HepG2 (cell line): ENCODE measurements at regions not wholly inside any gene's neighbourhood (a gene's known extent, or its start where the extent isn't known, plus 50 kb on each side); places are given as distances from the start of the nearest gene placed in this dataset.

ENCODE experiments used
- ATAC-seq: fragments of 200-7000 bp; cut with Tn5 transposase; 3 replicates; pipeline ENCODE4 v1.9.1; 2020; ENCODE audit warnings: mild to moderate bottlenecking, moderate library complexity
- BruUV-seq: library from RNA; stranded (reverse); fragments of 400-500 nt; replicated peaks from 2 replicates; lab custom pipeline; 2021; lab: Mats Ljungman, UMichigan
- CTCF ChIA-PET: fragments of 300-600 bp; formaldehyde crosslinking; extraction: SDS; loops from one replicate; lab custom pipeline; 2021; ENCODE audit warnings: low total read pairs, inconsistent platforms, low intra/inter-chr PET ratio; lab: Yijun Ruan, JAX
- POLR2A ChIA-PET: fragments of 350-600 bp; sonication (Branson Sonifier 250); formaldehyde crosslinking; loops from one replicate; lab custom pipeline; 2020; ENCODE audit warnings: antibody characterized with exemption, inconsistent platforms; lab: Yijun Ruan, JAX
- DNase-seq: peaks from one replicate; pipeline ENCODE4 v3.0.0-alpha.2; 2015; ENCODE audit warnings: low spot score
- FAIRE-seq: peaks from 3 replicates; lab custom pipeline; 2011; peaks lifted over from hg19 to GRCh38; lab: Jason Lieb, UNC
- H2AFZ ChIP-seq: one replicate; pipeline ENCODE4 v1.6.1; 2011; ENCODE audit warnings: low read length, inconsistent platforms
- H3K27ac ChIP-seq: fragments of 300-600 bp; 3 replicates; pipeline ENCODE4 v1.8.0; 2011; ENCODE audit warnings: mixed run types, mild to moderate bottlenecking, mixed read lengths, low read length, inconsistent platforms; ENCODE audit not compliant: insufficient read depth; ENCODE audit errors: extremely low read length
- H3K27me3 ChIP-seq, 2 experiments: fragments of 200-600 bp in 1 of 2; 2 replicates in 1 of 2; 3 replicates in 1 of 2; pipeline versions ENCODE4 v1.6.0 to v1.8.0; 2011; ENCODE audit warnings: low read length in 2 of 2, mild to moderate bottlenecking in 2 of 2, moderate library complexity in 2 of 2, inconsistent platforms in 1 of 2; ENCODE audit not compliant: insufficient read depth in 2 of 2, control insufficient read depth in 1 of 2
- H3K36me3 ChIP-seq, 2 experiments: fragments of 200-600 bp in 1 of 2; replicated peaks in 1 of 2; 2 replicates in 1 of 2; 3 replicates in 1 of 2; pipeline versions ENCODE4 v1.5.1 to v1.8.0; 2011; ENCODE audit warnings: low read length in 2 of 2, inconsistent platforms in 1 of 2; ENCODE audit not compliant: insufficient read depth in 2 of 2, control insufficient read depth in 1 of 2
- H3K4me1 ChIP-seq: 2 replicates; pipeline ENCODE4 v1.5.1; 2012; ENCODE audit warnings: low read length, inconsistent platforms; ENCODE audit not compliant: insufficient read depth
- H3K4me2 ChIP-seq: 2 replicates; pipeline ENCODE4 v1.6.0; 2011; ENCODE audit warnings: low read depth, low read length, inconsistent platforms
- H3K4me3 ChIP-seq, 3 experiments: fragments of 200-600 bp in 1 of 3; sonication (generic), shearing (Covaris generic) in 1 of 3; replicated peaks in 1 of 3; 2 replicates each; pipeline ENCODE4 v1.5.1; 2011 to 2016; ENCODE audit warnings: low read length in 3 of 3, inconsistent platforms in 2 of 3, low read depth in 2 of 3, mild to moderate bottlenecking in 2 of 3, control low read depth in 1 of 3, mixed read lengths in 1 of 3; ENCODE audit not compliant: insufficient read depth in 1 of 3
- H3K79me2 ChIP-seq: one replicate; pipeline ENCODE4 v1.6.1; 2011; ENCODE audit warnings: low read length, inconsistent platforms; ENCODE audit not compliant: insufficient read depth
- H3K9ac ChIP-seq: 2 replicates; pipeline ENCODE4 v1.6.0; 2011; ENCODE audit warnings: mild to moderate bottlenecking, low read depth, low read length, inconsistent platforms; ENCODE audit not compliant: insufficient read depth
- H3K9me3 ChIP-seq: 2 replicates; pipeline ENCODE4 v1.5.1; 2012; ENCODE audit warnings: mild to moderate bottlenecking, low read length
- H4K20me1 ChIP-seq: 2 replicates; pipeline ENCODE4 v1.6.0; 2011; ENCODE audit warnings: inconsistent platforms, mild to moderate bottlenecking, low read length, moderate library complexity; ENCODE audit not compliant: insufficient read depth
- CEBPZ ChIP-seq: IDR thresholded peaks from 2 replicates; pipeline ENCODE4 v1.6.1; 2012; ENCODE audit warnings: low read length, improper control_type of control experiment
- KDM1A ChIP-seq: IDR thresholded peaks from 2 replicates; pipeline ENCODE4 v1.6.1; 2016; ENCODE audit warnings: missing compliant biosample characterization
- KLF12 ChIP-seq: sonication (generic); formaldehyde crosslinking; IDR thresholded peaks from 2 replicates; pipeline ENCODE4 v1.4.0; 2020; ENCODE audit warnings: missing genetic modification reagents, borderline replicate concordance
- MEIS2 ChIP-seq: sonication (generic); formaldehyde crosslinking; IDR thresholded peaks from 2 replicates; pipeline ENCODE4 v1.9.0; 2021; ENCODE audit warnings: mild to moderate bottlenecking, missing genetic modification reagents
- MXD4 ChIP-seq: IDR thresholded peaks from 2 replicates; pipeline ENCODE4 v1.6.1; 2016; ENCODE audit warnings: mild to moderate bottlenecking, missing biosample characterization, missing genetic modification reagents
- NONO ChIP-seq, 2 experiments: fragments of 450-650 bp in 1 of 2; sonication (generic) in 1 of 2; formaldehyde crosslinking in 1 of 2; IDR thresholded peaks in 1 of 2; conservative IDR thresholded peaks in 1 of 2; 2 replicates each; pipeline versions ENCODE4 v1.6.1 to v1.8.0; 2017 to 2022; ENCODE audit warnings: mild to moderate bottlenecking in 1 of 2, missing genetic modification reagents in 1 of 2, moderate library complexity in 1 of 2
- PHB2 ChIP-seq: fragments of 450-650 bp; IDR thresholded peaks from 2 replicates; pipeline ENCODE4 v1.6.1; 2018; ENCODE audit not compliant: partially characterized antibody
- TSC22D2 ChIP-seq: sonication (generic); formaldehyde crosslinking; IDR thresholded peaks from 2 replicates; pipeline ENCODE4 v1.5.1; 2020; ENCODE audit warnings: missing genetic modification reagents, mild to moderate bottlenecking, borderline replicate concordance
- ZBTB46 ChIP-seq: sonication (generic); formaldehyde crosslinking; IDR thresholded peaks from 2 replicates; pipeline ENCODE4 v1.4.0; 2020; ENCODE audit warnings: mild to moderate bottlenecking, missing genetic modification reagents, borderline replicate concordance
- ZNF292 ChIP-seq: sonication (generic); formaldehyde crosslinking; IDR thresholded peaks from 2 replicates; pipeline ENCODE4 v1.8.1; 2022; ENCODE audit warnings: mild to moderate bottlenecking, low read depth, missing genetic modification reagents, borderline replicate concordance
- ZNF329 ChIP-seq: sonication (generic); formaldehyde crosslinking; IDR thresholded peaks from 2 replicates; pipeline ENCODE4 v1.9.0; 2021; ENCODE audit warnings: low read depth, mild to moderate bottlenecking, missing genetic modification reagents
- ZNF367 ChIP-seq: sonication (generic); formaldehyde crosslinking; IDR thresholded peaks from 2 replicates; pipeline ENCODE4 v1.4.0; 2020; ENCODE audit warnings: missing genetic modification reagents, borderline replicate concordance
- ZNF543 ChIP-seq: sonication (generic); formaldehyde crosslinking; IDR thresholded peaks from 2 replicates; pipeline ENCODE4 v1.4.0; 2020; ENCODE audit warnings: mild to moderate bottlenecking, missing genetic modification reagents
- WGBS: methylation state at CpG from one replicate; pipeline ENCODE4 v1.1.6; 2017; ENCODE audit warnings: low lambda C conversion rate; 5-methylcytosine and 5-hydroxymethylcytosine counted together
- in situ Hi-C: cut with HindIII; loops from 2 replicates; pipeline ENCODE4 v1.10.0; 2017; ENCODE audit warnings: low pct_unique_long_range_greater_than_20kb; ENCODE audit not compliant: extremely low pct_ligation_motif_present
- intact Hi-C: fragments of 100-400 bp; cut with micrococcal nuclease; formaldehyde crosslinking; loops from one replicate; pipeline ENCODE4 v1.10.0; 2022; ENCODE audit not compliant: unreplicated experiment

DNA sequence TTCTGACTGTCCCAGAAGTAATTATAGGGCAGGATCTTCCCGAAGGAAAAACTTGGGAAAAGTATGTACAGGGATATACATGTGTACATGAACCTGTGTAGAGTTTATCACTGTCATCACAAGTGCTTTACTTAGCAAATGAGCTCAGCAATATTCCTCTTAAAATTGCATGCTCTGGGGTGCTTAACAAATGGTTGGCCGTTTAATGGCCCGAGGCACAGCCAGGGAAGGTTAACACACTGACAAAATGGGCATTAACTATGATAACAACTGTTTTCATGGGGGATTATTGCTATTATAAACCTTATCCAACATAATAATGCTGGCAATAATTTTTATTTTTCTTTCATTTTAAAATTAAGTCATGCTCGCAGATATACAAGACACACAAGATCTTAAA, 459.3 kb downstream of the TUSC7 start:
- H2AFZ ChIP-seq = no peak overlapping the region
- intact Hi-C loops = no loop called here
- BruUV-seq = no TSS peak
- no peak overlapping the region for H3K27ac ChIP-seq
- H4K20me1 ChIP-seq = no peaks in the 10 kb centered on the region
- no peaks in the 10 kb centered on the region for H3K4me1 ChIP-seq
- H3K4me2 ChIP-seq = no peak overlapping the region
- H3K4me3 ChIP-seq = no peak overlapping the region
- no peak overlapping the region for H3K9ac ChIP-seq
- DNase-seq = no peak
- CTCF ChIA-PET = no interaction called here
- POLR2A ChIA-PET = no interaction called here
- H3K27me3 ChIP-seq = no peaks in the 10 kb centered on the region
- in situ Hi-C loops = no loop called here
- no peaks in the 10 kb centered on the region for H3K9me3 ChIP-seq
- WGBS = under 1% methylated on average over 3 of the region's 4 CpGs
- no peak for FAIRE-seq
- H3K79me2 ChIP-seq = no peaks in the 10 kb centered on the region
- no peak for ATAC-seq
- TF ChIP-seq ZBTB46 (CRISPR knock-in tag) (no peak), ZNF367 (CRISPR knock-in tag) (no peak), CEBPZ (no peak)
- no peaks in the 10 kb centered on the region for H3K36me3 ChIP-seq

DNA sequence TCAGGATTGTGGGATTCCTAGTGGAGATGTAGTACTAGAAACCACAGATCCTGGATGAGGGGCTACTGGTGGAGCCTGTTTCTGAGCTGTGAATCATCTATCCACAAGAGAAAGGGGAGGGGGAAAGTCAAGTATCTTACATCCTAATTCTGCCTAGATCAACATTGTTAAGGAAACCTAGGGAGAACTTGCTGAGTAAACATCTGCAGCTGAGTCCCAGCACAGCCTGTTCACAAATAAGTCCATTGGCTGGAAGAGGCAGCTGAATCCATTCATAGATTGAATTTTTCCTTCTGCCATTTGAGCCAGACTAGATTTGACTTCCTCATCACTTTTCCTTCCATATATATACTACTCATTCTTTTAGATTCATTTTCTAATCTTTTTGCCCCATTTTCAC, 460.5 kb downstream of the TUSC7 start:
- DNase-seq (no peak), FAIRE-seq (no peak), ATAC-seq (no peak)
- POLR2A ChIA-PET = no interaction called here
- H3K9ac ChIP-seq = no peak overlapping the region
- H3K27me3 ChIP-seq = no peaks in the 10 kb centered on the region
- in situ Hi-C loops = no loop called here
- no peak overlapping the region for H3K27ac ChIP-seq
- no peaks in the 10 kb centered on the region for H3K9me3 ChIP-seq
- H3K79me2 ChIP-seq = no peaks in the 10 kb centered on the region
- BruUV-seq = no TSS peak
- H2AFZ ChIP-seq = no peak overlapping the region
- no peak overlapping the region for H3K4me3 ChIP-seq
- intact Hi-C loops = no loop called here
- H3K4me2 ChIP-seq = no peak overlapping the region
- H3K36me3 ChIP-seq = no peaks in the 10 kb centered on the region
- CTCF ChIA-PET = no interaction called here
- H4K20me1 ChIP-seq = no peaks in the 10 kb centered on the region
- no peaks in the 10 kb centered on the region for H3K4me1 ChIP-seq
- TF ChIP-seq NONO (IDR thresholded peaks at IDR 0.05) (no peak), NONO (CRISPR knock-in tag; conservative IDR thresholded peaks at IDR 0.05) (no peak), KLF12 (CRISPR knock-in tag) (no peak), PHB2 (no peak), MXD4 (CRISPR knock-in tag) (no peak), KDM1A (no peak), TSC22D2 (CRISPR knock-in tag) (no peak), ZNF292 (CRISPR knock-in tag) (no peak), ZNF329 (CRISPR knock-in tag) (no peak), ZNF543 (CRISPR knock-in tag) (no peak), MEIS2 (CRISPR knock-in tag) (no peak)
